Caco-2 (cell line): ENCODE measurements at regions not wholly inside any gene's neighbourhood (a gene's known extent, or its start where the extent isn't known, plus 50 kb on each side); places are given as distances from the start of the nearest gene placed in this dataset.

Experiments used
- BruUV-seq: library from RNA; stranded (reverse); fragments of 400-500 nt; replicated peaks from 2 replicates; lab custom pipeline; 2021; lab: Mats Ljungman, UMichigan
- CTCF ChIA-PET: fragments of 300-600 bp; sonication (Branson Sonifier 250); formaldehyde crosslinking; loops from one replicate; lab custom pipeline; 2022; ENCODE audit warnings: antibody characterized with exemption; lab: Charles Lee
- POLR2A ChIA-PET: fragments of 300-600 bp; sonication (Branson Sonifier 250); formaldehyde crosslinking; loops from one replicate; lab custom pipeline; 2022; ENCODE audit warnings: antibody characterized with exemption; lab: Charles Lee
- DNase-seq, 2 experiments: peaks; one replicate each; pipeline versions ENCODE4 v3.0.0 to v3.0.0-alpha.2; 2020 to 2022
- H3K27me3 ChIP-seq: replicated peaks from 2 replicates; pipeline ENCODE4 v1.6.0; 2011; ENCODE audit warnings: low read length; ENCODE audit not compliant: control insufficient read depth, insufficient read depth
- H3K36me3 ChIP-seq: 2 replicates; pipeline ENCODE4 v1.5.1; 2011; ENCODE audit warnings: low read length; ENCODE audit not compliant: control insufficient read depth, insufficient read depth
- H3K4me1 ChIP-seq: fragments of 250-450 bp; sonication (Bioruptor Pico); 2 replicates; pipeline ENCODE4 v1.5.1; 2020; ENCODE audit warnings: mild to moderate bottlenecking
- H3K4me3 ChIP-seq: 2 replicates; pipeline ENCODE4 v1.5.1; 2011; ENCODE audit warnings: low read depth, mild to moderate bottlenecking, control low read depth, low read length
- H3K9me3 ChIP-seq: fragments of 250-450 bp; sonication (Bioruptor Pico); 2 replicates; pipeline ENCODE4 v1.5.1; 2020; ENCODE audit warnings: mild to moderate bottlenecking, moderate library complexity
- H3K27ac Mint-ChIP-seq: one replicate; pipeline ENCODE4 v1.8.0; 2022; ENCODE audit warnings: mixed read lengths; ENCODE audit not compliant: unreplicated experiment
- H3K27me3 Mint-ChIP-seq: one replicate; pipeline ENCODE4 v1.8.0; 2022; ENCODE audit warnings: mixed read lengths; ENCODE audit not compliant: insufficient read depth, unreplicated experiment
- H3K36me3 Mint-ChIP-seq: one replicate; pipeline ENCODE4 v1.8.0; 2022; ENCODE audit warnings: mild to moderate bottlenecking, mixed read lengths; ENCODE audit not compliant: insufficient read depth, unreplicated experiment
- H3K4me1 Mint-ChIP-seq: one replicate; pipeline ENCODE4 v1.8.0; 2022; ENCODE audit warnings: low read depth, mixed read lengths; ENCODE audit not compliant: unreplicated experiment
- H3K4me3 Mint-ChIP-seq: one replicate; pipeline ENCODE4 v1.8.0; 2022; ENCODE audit warnings: mild to moderate bottlenecking, moderate library complexity, mixed read lengths; ENCODE audit not compliant: unreplicated experiment
- H3K9me3 Mint-ChIP-seq: one replicate; pipeline ENCODE4 v1.8.0; 2022; ENCODE audit warnings: mixed read lengths; ENCODE audit not compliant: unreplicated experiment
- intact Hi-C: fragments of 100-400 bp; cut with micrococcal nuclease; formaldehyde crosslinking; loops from one replicate; pipeline ENCODE4 v1.10.0; 2022; ENCODE audit not compliant: unreplicated experiment
- TF ChIP-seq, protein P1 (sequence below), 2 experiments: fragments of 200-600 bp in 1 of 2; IDR thresholded peaks; 1 replicate in 1 of 2; 2 replicates in 1 of 2; pipeline versions ENCODE4 v1.5.1 to v1.8.0; 2011 to 2022; ENCODE audit warnings: antibody characterized with exemption in 1 of 2, control low read depth in 1 of 2, inconsistent platforms in 1 of 2, low read depth in 1 of 2, low read length in 1 of 2, mild to moderate bottlenecking in 1 of 2, moderate library complexity in 1 of 2; ENCODE audit not compliant: insufficient read depth in 1 of 2, severe bottlenecking in 1 of 2, unreplicated experiment in 1 of 2

DNA sequence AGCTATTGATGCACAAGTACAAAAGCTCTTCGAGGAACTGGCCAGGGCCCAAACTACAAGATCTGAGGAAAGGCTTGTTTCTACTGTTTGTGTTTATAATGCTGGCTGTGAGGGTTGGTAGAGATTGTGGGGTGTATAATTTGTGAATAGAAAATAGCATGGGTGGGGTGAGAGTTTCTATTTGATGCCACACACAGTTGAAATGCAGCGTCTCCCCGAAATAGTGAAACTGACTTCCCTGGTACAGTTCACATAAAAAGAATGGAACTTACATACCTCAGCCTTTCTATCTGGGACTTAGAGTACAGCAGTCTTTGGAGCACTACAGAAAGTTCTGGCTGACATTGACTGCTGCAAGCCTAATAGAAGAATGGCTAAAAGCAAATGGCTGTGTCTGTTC is 91.3 kb downstream of the DTWD1 start:
- ChIA-PET CTCF (no interaction called here), POLR2A (no interaction called here)
- H3K9me3 Mint-ChIP-seq = peaks cover 29% of the 10 kb centered on the region
- intact Hi-C loops = no loop called here
- H3K4me1 Mint-ChIP-seq = no peaks in the 10 kb centered on the region
- H3K36me3 Mint-ChIP-seq = no peaks in the 10 kb centered on the region
- no peaks in the 10 kb centered on the region for H3K27me3 ChIP-seq
- DNase-seq = no peak
- TF ChIP-seq, protein P1, sequence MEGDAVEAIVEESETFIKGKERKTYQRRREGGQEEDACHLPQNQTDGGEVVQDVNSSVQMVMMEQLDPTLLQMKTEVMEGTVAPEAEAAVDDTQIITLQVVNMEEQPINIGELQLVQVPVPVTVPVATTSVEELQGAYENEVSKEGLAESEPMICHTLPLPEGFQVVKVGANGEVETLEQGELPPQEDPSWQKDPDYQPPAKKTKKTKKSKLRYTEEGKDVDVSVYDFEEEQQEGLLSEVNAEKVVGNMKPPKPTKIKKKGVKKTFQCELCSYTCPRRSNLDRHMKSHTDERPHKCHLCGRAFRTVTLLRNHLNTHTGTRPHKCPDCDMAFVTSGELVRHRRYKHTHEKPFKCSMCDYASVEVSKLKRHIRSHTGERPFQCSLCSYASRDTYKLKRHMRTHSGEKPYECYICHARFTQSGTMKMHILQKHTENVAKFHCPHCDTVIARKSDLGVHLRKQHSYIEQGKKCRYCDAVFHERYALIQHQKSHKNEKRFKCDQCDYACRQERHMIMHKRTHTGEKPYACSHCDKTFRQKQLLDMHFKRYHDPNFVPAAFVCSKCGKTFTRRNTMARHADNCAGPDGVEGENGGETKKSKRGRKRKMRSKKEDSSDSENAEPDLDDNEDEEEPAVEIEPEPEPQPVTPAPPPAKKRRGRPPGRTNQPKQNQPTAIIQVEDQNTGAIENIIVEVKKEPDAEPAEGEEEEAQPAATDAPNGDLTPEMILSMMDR (IDR thresholded peaks at IDR 0.05; ENCODE audit: insufficient read depth in 1 of 2, low read depth in 1 of 2, low read length in 1 of 2, severe bottlenecking in 1 of 2, unreplicated experiment in 1 of 2) = no peak
- no TSS peak for BruUV-seq
- H3K27me3 Mint-ChIP-seq = no peaks in the 10 kb centered on the region
- H3K4me1 ChIP-seq = no peaks in the 10 kb centered on the region
- no peak overlapping the region for H3K27ac Mint-ChIP-seq
- H3K4me3 Mint-ChIP-seq = no peak overlapping the region
- no peaks in the 10 kb centered on the region for H3K9me3 ChIP-seq
- no peaks in the 10 kb centered on the region for H3K36me3 ChIP-seq
- H3K4me3 ChIP-seq = no peak overlapping the region

GRCh38 chr15:49712846-49713450 is 92.1 kb downstream of the DTWD1 start:
- intact Hi-C loops = no loop called here
- Mint-ChIP-seq H3K36me3 (no peaks in the 10 kb centered on the region), H3K27ac (no peak overlapping the region), H3K4me1 (no peaks in the 10 kb centered on the region), H3K4me3 (no peak overlapping the region), H3K9me3 (peaks cover 29% of the 10 kb centered on the region), H3K27me3 (no peaks in the 10 kb centered on the region)
- no TSS peak for BruUV-seq
- Histone ChIP-seq H3K4me1 (no peaks in the 10 kb centered on the region), H3K27me3 (no peaks in the 10 kb centered on the region), H3K36me3 (no peaks in the 10 kb centered on the region), H3K9me3 (no peaks in the 10 kb centered on the region), H3K4me3 (no peak overlapping the region)
- TF ChIP-seq, protein P1 (IDR thresholded peaks at IDR 0.05; ENCODE audit: insufficient read depth in 1 of 2, low read depth in 1 of 2, low read length in 1 of 2, severe bottlenecking in 1 of 2, unreplicated experiment in 1 of 2) = no peak
- ChIA-PET CTCF (no interaction called here), POLR2A (no interaction called here)
- no peak for DNase-seq

GRCh38 chr15:49715211-49715610 is 94.4 kb downstream of the DTWD1 start:
- Mint-ChIP-seq H3K27me3 (no peaks in the 10 kb centered on the region), H3K4me1 (no peaks in the 10 kb centered on the region), H3K27ac (no peak overlapping the region), H3K4me3 (no peak overlapping the region), H3K9me3 (peaks cover 10% of the 10 kb centered on the region), H3K36me3 (no peaks in the 10 kb centered on the region)
- no peaks in the 10 kb centered on the region for H3K36me3 ChIP-seq
- H3K9me3 ChIP-seq = no peaks in the 10 kb centered on the region
- TF ChIP-seq, protein P1 (IDR thresholded peaks at IDR 0.05; ENCODE audit: insufficient read depth in 1 of 2, low read depth in 1 of 2, low read length in 1 of 2, severe bottlenecking in 1 of 2, unreplicated experiment in 1 of 2) = no peak
- CTCF ChIA-PET = no interaction called here
- no peaks in the 10 kb centered on the region for H3K27me3 ChIP-seq
- H3K4me1 ChIP-seq = no peaks in the 10 kb centered on the region
- DNase-seq = no peak
- no peak overlapping the region for H3K4me3 ChIP-seq
- POLR2A ChIA-PET = no interaction called here
- intact Hi-C loops = no loop called here
- no TSS peak for BruUV-seq
